ENCODE measurements at regions not wholly inside any gene's neighbourhood (a gene's known extent, or its start where the extent isn't known, plus 50 kb on each side); places are given as distances from the start of the nearest gene placed in this dataset.

DNA sequence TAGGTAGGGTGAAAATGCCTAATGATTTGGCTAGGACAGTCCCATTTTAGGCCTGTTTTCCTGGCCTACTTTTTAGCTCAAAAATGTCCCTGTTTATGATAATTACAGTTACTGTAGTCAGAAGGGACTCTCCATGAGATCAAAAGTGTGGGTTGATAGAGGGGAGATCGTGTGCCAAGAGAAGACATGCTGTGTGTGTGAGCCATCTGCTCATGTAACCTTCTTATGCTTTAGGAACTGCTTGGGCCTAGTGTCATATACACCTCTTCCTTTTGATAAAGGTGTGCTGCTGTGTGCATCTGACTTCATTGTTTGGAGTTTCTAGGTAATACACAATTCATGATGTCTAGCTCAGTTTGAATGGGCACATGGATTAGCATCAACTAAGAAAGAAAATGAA lies 786.5 kb downstream of the PDCD6IP start:
- H3K27me3 ChIP-seq (ENCODE audit: control insufficient read depth in 2 of 2, insufficient read depth in 2 of 2, low read length in 2 of 2), result no peaks in the 10 kb centered on the region
- TF ChIP-seq, protein P1, sequence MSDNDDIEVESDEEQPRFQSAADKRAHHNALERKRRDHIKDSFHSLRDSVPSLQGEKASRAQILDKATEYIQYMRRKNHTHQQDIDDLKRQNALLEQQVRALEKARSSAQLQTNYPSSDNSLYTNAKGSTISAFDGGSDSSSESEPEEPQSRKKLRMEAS (IDR thresholded peaks at IDR 0.05; ENCODE audit: insufficient read depth, insufficient read length), result no peak
- no peak for TF ChIP-seq POLR2A (IDR thresholded peaks at IDR 0.05; ENCODE audit: low read depth, low read length)
- no peak for TF ChIP-seq GATA2 (IDR thresholded peaks at IDR 0.05; ENCODE audit: insufficient read depth, insufficient read length, low read depth, low read length)
- no peak for TF ChIP-seq EZH2 (IDR thresholded peaks at IDR 0.05; ENCODE audit: borderline replicate concordance, low read depth, low read length, severe bottlenecking)
- no peak for TF ChIP-seq FOS (IDR thresholded peaks at IDR 0.05; ENCODE audit: borderline replicate concordance, insufficient read depth, low read length)
- TF ChIP-seq, protein P2, sequence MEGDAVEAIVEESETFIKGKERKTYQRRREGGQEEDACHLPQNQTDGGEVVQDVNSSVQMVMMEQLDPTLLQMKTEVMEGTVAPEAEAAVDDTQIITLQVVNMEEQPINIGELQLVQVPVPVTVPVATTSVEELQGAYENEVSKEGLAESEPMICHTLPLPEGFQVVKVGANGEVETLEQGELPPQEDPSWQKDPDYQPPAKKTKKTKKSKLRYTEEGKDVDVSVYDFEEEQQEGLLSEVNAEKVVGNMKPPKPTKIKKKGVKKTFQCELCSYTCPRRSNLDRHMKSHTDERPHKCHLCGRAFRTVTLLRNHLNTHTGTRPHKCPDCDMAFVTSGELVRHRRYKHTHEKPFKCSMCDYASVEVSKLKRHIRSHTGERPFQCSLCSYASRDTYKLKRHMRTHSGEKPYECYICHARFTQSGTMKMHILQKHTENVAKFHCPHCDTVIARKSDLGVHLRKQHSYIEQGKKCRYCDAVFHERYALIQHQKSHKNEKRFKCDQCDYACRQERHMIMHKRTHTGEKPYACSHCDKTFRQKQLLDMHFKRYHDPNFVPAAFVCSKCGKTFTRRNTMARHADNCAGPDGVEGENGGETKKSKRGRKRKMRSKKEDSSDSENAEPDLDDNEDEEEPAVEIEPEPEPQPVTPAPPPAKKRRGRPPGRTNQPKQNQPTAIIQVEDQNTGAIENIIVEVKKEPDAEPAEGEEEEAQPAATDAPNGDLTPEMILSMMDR (IDR thresholded peaks at IDR 0.05; ENCODE audit: extremely low read depth in 1 of 2, insufficient read depth in 1 of 2, low read depth in 1 of 2, low read length in 2 of 2), result no peak
- no peak for TF ChIP-seq JUN (IDR thresholded peaks at IDR 0.05; ENCODE audit: borderline replicate concordance, insufficient read depth, insufficient read length, low read depth)
- TF ChIP-seq MYC (IDR thresholded peaks at IDR 0.05; ENCODE audit: low read depth, low read length), result no peak
- TF ChIP-seq POLR2AphosphoS5 (IDR thresholded peaks at IDR 0.05; ENCODE audit: insufficient read depth, low read depth, low read length), result no peak
- no peak overlapping the region for H2AFZ ChIP-seq (ENCODE audit: low read depth, low read length)
- H3K4me2 ChIP-seq (ENCODE audit: insufficient read depth, low read length), result no peak overlapping the region
- H3K27ac ChIP-seq (ENCODE audit: insufficient read depth, low read depth, low read length), result no peak overlapping the region
- intact Hi-C loops (cut with micrococcal nuclease), result no loop called here
- no peaks in the 10 kb centered on the region for H3K9me1 ChIP-seq (replicated peaks; ENCODE audit: control insufficient read depth, extremely low read depth, insufficient read depth, low read length)
- BruUV-seq (replicated peaks), result no TSS peak
- dilution Hi-C loops (cut with MboI; ENCODE audit: extremely low pct_ligation_motif_present, low sequenced_read_pairs), result no loop called here
- no peak overlapping the region for H3K9ac ChIP-seq (replicated peaks; ENCODE audit: extremely low read depth, insufficient read depth, low read length)
- ChIA-PET POLR2A (no interaction called here), CTCF (no interaction called here)
- FAIRE-seq (no peak), DNase-seq (ENCODE audit: low read depth, low spot score) (no peak)
- H4K20me1 ChIP-seq (replicated peaks; ENCODE audit: control insufficient read depth, extremely low read depth, insufficient read depth, low read length), result no peaks in the 10 kb centered on the region
- H3K9me3 ChIP-seq (replicated peaks; ENCODE audit: control insufficient read depth, insufficient read depth, low read length), result no peaks in the 10 kb centered on the region
- H3K4me1 ChIP-seq (ENCODE audit: control insufficient read depth, extremely low read depth, insufficient read depth, low read length), result no peaks in the 10 kb centered on the region
- H3K79me2 ChIP-seq (ENCODE audit: control insufficient read depth, insufficient read depth, low read length), result no peaks in the 10 kb centered on the region
- no peaks in the 10 kb centered on the region for H3K36me3 ChIP-seq (ENCODE audit: control insufficient read depth in 2 of 2, extremely low read depth in 1 of 2, insufficient read depth in 2 of 2, low read length in 2 of 2)
- H3K4me3 ChIP-seq (replicated peaks in 1 of 3; ENCODE audit: insufficient read depth in 1 of 3, low read depth in 1 of 3, low read length in 3 of 3), result no peak overlapping the region

Data from endothelial cell of umbilical vein (primary cell).